GM18508 (cell line): ENCODE measurements at regions not wholly inside any gene's neighbourhood (a gene's known extent, or its start where the extent isn't known, plus 50 kb on each side); places are given as distances from the start of the nearest gene placed in this dataset.

ENCODE experiments used
- ATAC-seq: cut with Tn5 transposase; IDR thresholded peaks from one replicate; pipeline ENCODE4 v1.9.1; 2021; ENCODE audit warnings: moderate number of reproducible peaks; ENCODE audit not compliant: insufficient read depth, unreplicated experiment

DNA sequence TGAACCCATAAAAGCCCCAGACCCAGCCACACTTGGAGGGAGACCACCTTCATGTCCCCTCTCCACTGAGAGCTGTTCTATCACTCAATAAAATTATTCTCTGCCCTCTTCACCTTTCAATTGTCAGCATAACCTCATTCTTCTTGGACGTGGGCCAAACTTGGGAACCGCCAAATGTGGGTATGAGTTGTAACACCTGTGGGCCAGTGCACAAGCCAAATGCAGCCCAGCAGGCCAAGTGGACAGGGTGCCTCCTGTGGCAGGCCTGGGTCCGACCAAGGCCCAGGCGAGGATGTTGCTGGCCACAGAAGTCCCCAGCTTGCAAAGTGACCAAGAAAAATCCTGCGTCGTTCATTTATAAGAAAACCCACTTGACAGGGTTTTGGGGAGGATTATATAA, 621.2 kb downstream of the METTL15 start:
- no peak for ATAC-seq

DNA sequence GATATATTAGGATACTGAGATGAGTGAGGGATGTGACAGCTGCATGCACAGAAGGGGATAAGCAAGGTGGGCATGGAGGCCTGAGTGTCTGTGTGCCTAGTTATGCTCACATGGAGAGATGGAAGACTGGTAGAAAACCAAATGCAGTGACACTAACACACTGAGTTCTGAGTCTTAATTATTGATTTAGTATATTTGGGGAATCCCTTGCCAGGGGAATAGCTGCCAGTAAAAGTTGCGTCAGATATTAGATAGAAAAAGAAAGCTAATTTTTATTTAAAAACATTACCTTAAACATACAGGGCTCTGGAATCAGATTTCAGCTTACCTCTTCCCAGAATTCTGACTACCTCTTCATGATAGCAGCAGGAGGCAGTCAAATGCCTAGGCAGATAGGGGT, 620.5 kb downstream of the METTL15 start:
- no peak for ATAC-seq

DNA sequence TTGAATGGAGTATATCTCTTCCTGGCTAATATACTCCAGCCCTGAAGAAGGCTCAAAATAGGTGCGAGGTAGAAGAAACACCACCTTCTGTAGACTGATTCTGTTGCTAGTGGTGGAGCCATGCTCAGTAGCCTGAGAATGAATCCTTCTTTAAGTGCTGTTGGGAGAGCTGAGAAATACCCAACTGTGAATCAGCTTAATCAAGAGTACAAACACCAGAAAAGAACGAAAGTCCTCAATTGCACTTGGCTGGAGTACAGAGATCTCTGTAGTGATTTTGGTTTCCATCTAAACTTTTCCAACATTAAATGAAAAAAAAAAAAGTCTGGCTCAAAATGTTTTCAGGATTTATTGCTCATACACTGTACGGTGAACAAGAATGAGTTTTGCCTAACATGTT, 619.1 kb downstream of the METTL15 start:
- ATAC-seq = no peak

DNA sequence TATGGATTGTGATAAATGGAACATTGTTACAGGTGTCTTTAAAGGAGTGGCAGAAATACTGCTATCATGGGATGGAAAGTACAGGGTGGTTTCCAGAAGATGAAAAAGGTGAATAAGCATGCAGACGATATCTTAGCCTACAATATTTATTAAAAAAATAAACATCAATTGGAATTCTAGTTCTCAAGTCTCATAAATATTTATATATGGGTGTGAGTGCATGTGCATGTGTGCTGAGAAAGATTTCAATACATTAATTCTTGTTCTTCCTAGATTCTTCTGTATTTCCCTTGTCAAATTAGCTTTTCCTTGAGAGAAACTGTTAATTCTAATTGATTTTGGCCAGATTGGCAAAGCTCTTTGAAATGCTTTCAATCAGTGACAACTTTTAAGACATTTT, 618.2 kb downstream of the METTL15 start:
- no peak for ATAC-seq

DNA sequence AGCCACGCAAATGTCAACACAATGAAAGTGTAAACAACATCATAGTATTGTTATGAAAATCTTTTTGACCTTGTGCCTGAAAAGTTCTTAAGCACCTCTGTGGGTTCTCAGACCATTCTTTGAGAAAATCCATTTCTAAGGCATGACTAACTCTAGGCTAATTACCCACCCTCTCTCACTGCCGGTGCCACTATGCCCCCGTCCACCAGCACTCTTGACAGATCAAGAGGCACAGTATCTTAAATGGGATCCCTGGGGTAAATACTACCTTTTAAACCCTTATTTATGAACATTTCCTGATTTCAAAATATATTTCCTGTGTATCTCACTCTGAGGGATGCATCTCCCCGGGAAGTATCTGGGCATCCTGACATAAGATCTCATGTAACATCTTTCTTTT, 607.5 kb downstream of the METTL15 start:
- no peak for ATAC-seq

DNA sequence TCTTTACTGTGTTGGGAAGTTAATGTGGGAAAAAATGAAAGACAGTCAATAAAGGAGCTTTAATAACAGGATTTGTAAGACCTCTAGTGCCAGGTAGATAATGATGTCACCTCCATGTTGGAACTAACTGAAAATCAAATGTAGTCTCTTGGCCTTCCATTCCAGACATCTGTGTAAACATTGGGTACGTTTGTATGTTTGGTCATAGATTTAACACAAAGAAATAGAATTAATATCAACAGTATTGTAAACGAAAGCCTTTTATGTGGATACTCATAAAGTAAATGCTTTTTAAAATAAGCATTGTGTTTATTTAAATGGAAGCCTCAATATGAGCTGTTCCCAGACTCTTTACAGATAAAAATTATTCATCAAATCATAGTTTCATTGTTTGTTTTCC, 605.7 kb downstream of the METTL15 start:
- ATAC-seq = no peak

DNA sequence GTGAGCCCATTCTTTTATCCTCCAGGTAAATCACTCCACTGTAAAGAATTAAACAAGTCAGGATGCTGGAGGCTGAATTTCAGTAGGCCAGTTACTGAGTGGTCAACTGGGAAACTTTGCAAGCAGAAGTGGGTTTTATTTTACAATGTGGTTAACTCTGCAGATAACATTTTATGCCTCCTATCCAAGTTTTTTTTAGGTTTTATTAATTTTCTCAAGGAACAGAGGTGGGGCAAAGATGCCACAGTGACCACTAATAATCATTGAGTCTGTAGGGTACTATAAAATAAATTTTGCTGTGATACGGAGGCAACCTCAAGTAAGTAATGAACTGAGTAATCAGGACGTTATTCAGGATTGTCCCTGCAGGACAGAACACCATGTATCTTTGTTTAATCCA, 599.9 kb downstream of the METTL15 start:
- no peak for ATAC-seq

DNA sequence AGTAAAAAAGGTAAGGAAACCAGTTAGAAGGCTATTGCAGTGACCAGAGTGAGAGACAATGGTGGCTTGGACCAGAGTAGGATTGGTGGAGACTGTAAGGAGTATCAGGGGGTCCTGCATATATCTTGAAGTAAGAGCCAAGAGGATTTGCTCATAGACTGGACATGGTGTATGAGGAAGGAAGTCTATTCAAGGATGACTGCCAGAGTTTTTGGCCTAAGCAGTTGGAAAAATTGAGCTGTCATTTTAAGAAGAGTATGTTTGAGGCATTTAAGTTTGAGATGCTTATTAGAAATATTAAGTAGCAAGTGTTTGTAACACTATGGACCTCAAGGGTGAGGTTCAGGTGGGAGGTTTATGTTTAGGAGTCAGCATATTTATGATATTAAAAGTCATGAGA, 596.6 kb downstream of the METTL15 start:
- no peak for ATAC-seq

DNA sequence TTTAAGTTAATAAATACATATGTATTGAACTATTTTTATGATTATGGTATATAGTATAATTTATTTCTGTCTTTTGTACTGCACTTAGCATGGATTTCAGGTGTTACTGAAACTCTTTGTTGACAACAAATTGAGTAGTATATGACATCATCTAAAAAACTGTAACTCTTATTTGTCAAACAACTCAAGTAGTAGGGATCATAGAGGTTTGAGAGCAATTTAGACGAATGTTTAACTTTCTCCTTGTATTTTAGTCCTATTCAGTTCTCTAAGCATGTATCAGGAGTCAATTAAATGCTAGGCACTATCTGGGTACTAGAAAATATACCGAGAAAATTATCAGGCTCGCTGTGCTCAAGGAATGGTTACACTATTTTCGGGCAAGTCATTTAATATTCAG, 595.2 kb downstream of the METTL15 start:
- ATAC-seq = no peak

DNA sequence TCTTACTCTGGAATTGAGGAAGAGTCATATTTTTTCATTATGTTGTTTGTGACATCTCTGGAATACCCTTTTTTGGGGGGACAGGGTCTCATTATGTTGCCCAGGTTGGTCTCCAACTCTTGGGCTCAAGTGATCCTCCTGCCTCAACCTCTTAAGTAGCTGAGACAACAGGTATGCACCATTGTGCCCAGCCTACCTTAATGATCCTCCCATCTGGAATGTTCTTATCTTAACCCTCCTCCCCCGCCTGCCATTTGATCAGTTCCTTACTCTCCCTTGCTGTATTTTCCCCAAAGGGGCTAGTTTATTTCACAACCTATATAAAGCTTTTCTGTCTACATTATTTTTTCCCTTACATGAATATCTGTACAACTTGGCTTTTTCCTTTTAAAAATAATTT, 594.7 kb downstream of the METTL15 start:
- ATAC-seq = no peak

DNA sequence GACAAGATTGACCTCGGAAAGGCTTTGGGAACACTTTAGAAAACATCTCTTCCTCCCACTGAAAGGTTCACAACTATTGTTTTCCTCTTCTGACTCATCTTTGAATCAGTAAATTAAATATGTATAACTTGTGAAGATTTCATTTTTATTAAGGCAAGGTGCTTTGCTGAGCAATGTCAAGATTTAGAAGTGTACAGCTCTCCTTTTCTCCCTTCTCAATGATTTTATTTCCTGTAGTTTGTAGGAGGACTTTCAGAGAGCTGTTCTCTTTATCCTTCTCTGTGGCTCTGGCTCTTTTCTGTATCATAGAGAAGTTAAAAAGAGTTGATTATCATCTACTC, 594.2 kb downstream of the METTL15 start:
- ATAC-seq = no peak

DNA sequence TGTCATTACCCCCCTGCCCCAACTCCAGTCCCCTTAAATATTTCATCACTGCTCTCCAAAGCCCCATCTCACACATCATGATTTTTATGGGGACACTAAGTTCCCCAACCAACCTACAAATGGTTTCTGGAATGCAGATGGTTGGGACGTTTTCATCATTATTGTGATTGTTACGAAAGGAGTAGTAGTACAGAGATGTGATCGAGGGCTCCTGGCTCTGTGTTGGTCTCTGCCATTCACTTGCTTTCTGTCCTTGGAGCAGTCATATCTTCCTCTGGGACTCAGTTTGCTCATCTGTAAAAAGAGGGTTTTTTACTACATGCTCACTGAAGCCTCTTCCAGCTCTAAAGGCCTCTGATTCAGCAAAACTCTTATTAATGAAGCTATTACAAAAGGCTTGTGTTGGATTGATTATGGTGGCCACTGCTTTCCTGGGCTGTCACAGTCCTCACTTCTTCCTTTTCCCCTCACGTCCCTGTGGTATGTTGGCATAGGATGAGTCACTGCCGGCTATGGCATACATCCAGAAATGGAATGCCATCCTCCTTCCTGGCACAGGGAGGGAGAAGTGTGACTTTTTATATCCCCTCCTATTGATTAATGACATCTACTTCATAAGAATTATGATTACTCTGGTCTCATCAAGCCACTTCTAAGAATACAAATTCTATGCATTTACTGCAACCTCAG, 593.7 kb downstream of the METTL15 start:
- no peak for ATAC-seq

DNA sequence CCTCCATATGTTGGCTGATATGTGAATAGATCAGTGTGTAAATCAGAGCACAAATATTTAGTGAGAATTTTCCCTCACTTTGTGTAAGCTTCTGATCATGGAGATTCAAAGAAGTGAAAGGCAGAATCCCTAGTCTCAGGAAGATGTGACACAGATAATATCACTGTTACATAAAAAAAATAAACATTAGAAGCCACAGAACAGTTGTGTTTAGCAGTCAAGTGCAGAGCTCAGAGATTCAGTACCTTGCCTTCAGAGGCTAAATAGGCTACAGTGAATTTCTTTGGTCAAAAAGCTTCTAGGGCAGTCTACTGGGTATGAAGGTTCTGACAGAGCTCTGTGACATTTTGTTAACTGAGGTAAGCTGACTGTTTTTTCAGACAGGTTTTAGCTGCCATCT, 591.5 kb downstream of the METTL15 start:
- ATAC-seq = no peak

DNA sequence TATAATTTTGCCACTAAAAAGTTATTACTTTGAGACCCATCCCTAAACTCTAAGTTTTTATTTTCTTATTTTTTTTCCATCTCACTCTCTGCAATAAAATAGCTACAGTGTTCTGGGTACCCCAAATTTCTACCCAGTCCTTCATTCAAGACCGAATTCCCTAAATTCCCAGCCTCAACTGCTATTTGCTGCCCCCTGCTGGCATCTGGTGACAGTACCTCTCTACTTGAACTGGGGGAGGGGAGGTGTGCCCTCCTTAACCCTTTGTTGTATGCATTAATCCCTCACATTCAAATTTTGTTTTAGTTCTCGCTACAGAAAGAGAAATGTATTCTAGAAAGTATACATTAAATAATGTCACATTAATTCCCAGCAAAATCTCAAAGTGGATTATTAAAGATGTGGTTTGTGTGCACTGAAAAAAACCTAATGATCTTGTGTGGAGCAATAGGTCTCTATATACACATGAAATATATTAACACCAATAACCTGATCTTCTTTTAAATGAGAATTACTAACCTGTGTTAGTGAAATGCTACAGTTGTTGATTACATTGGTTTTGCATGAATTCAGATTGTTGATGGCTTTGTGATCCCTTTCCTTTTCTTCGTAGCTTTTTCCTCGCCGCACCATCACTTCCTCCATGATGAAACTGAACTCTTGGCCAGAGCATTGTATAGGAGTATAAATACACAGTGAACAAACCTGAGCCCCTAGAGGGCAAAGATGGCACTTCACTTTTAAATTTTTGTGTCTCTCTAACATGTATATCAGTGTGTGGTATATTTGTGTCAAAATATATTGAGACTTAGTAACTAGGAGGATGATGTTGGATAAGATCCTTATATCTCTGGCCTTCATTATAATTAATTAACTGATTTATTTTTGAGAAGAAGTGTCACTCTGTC, 590.0 kb downstream of the METTL15 start:
- ATAC-seq = no peak

DNA sequence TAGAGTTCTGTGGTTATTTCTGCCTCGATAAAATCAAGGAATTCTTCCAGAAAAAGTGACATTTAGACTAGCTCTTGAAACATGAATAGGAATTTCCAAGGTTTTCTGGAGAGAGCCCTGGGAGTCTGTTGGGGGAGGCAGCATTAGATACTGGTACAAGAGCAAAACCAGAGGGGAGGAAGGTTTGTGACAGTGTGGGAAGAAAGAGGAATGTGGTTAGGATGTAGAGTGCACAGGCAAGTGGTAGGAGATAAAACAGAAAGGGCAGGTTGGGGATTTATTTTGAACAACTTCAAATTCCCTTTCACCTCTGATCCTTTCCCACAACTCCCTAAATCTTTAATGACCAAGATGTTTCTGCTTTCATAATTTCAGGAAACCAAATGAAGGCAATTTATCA, 588.4 kb downstream of the METTL15 start:
- no peak for ATAC-seq

DNA sequence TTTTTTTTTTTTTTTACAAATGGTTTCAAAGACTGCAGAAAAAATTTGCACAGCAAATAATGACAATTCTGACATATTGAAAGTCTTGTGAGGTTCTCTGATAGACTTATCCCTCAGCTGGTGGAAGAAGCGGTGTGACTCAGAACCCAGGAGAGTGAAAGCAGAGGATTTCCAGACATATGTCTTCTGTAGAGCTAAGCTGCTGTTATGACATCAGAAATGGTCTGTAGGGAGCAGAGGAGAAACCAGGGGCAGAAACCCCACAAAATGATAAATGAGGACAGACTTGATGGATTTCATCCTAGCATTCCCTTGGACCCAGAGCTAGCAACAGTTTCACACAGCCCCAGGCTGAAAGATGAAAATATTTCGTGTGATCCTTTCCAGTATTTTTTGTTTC, 582.6 kb downstream of the METTL15 start:
- no peak for ATAC-seq

DNA sequence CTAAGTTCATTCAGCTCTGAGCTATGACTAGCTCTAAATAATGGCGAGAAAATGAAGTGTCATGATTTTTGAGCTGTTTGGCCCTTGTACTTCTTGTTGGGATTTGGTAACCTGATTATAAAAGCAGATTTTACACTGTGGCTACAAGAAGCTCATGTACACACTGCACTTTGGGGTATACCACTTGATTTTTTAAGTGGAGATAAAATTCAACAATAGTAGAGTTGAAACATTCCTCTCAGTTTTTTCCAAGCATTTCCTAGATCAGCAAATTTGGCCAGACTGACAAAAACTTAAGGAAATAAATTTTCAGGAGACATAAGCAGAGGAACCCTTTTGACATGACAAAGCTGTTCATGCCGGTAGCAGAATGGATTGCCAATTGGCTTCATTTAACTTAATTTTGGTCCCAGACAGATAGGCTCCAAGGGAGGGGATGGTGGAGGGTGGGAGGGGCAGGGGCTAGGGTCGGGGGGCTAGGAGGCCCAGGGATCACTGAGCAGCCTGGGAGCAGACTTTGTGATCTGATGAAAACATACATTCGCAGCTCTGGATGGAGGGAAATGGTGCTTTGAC, 575.9 kb downstream of the METTL15 start:
- ATAC-seq = no peak

DNA sequence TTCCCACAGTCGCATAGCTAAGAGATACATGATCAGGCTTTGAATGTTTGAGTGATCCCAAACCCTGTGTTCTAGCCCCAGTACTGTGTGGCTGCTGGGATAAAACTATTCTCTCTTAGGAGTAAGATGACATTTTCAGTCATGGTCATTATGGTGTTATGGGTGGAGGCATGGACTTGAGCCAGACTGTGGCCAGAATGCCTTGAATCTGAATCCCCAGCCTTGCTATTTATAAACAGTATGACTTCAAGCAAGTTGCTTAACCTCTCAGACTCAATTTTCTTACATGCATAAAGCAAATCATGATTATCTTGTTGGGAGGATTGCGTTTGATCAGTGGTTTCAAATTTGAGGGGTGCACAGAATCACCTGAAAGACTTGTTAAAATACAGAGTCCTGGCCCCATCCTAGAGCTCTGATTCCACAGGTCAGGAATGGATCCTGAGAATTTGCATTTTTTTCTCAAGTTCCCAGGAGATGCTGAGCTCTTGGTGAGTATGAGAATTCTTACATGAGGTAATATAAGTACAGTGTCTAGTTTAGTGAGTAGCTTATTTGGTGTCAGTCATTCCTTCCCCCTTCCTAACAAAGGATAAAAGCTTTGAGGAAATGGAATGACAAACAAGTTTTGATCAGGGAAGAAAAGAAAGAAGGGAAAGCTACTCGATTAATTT, 571.7 kb downstream of the METTL15 start:
- no peak for ATAC-seq

DNA sequence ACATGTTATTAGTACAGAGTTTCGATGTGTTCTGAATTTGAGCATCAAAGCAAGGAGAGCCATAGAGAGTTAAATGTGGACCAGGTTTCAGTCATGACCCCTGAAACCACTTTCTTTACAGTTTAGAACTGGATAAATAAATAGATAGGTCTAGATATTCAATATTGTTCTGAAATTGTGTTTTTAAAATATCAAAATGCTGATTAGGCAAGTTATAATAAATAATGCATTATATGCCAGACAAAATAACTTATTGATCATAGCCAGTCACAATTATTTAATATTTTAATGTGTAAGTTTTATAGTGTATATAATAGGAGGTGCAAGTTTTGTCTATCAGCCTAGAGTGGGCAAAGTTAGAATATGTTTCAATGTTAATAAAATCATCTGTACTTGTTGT, 569.5 kb downstream of the METTL15 start:
- ATAC-seq = no peak

DNA sequence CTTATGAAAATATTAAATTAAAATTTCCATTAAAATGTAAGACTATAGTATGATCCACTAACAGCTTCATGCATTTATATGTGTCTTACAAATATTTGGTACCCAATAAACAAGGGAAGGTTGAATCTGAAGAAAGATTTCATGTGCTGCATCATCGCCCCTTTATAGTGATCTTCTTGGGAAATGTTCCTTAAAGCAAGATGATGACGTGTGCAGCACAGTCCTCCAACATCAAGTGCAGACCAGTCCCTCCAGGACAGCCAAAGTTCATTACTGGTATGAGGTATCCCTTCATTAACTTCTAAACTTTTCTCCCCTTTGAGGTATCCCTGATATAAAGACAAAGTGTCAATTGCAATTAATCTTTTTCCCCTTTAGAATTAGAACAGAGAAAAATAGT, 567.0 kb downstream of the METTL15 start:
- ATAC-seq = no peak

DNA sequence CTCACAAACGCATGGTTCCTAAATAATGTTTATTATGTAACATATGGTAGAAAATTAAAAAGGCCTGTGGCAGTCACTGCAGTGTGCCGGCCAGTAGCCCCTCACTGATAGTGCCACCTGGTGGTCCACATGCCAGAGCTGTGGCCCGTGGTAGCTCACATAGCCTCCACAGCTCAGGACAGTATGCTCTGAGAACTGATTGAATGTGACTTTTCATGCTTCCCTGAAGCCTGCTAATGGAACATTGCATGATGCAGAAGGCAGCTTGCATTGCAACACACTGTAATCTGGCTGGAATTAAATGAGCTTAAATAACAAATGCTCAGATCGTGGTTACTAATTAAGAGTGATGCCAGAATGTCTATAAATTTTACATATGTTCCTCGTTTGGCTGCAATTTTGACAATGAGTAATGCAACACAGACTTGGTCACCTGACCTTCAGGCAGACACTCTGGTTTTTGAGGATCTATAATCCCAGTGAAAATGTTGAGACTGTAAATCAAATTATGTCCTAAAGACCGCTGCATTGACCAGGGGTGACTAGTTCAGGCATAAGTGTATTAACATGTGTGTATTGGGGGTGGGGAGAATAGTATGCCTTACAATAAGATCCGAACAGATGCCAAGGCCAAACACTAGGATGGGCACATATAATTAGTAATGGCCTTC, 566.4 kb downstream of the METTL15 start:
- ATAC-seq = no peak
